CD4-positive, alpha-beta T cell treated with Interleukin-12 subunit alpha and Interleukin-12 subunit beta, for 1 hour (primary cell): ENCODE measurements at regions not wholly inside any gene's neighbourhood (a gene's known extent, or its start where the extent isn't known, plus 50 kb on each side); places are given as distances from the start of the nearest gene placed in this dataset.

Source experiments
- DNase-seq: peaks from one replicate; pipeline ENCODE4 v3.0.0-alpha.2; 2020

- DNase-seq: no peak
Measured at GRCh38 chr5:167509076-167509475, 782.4 kb upstream of the WWC1 start.

GRCh38 chr5:167511276-167511675 lies 780.2 kb upstream of the WWC1 start:
- no peak for DNase-seq

GRCh38 chr5:167512111-167512510 lies 779.3 kb upstream of the WWC1 start:
- no peak for DNase-seq

- DNase-seq: no peak
Measured at GRCh38 chr5:167513381-167513780, 778.1 kb upstream of the WWC1 start.

GRCh38 chr5:167514461-167514860 lies 777.0 kb upstream of the WWC1 start:
- DNase-seq: no peak

GRCh38 chr5:167525004-167525403 lies 766.4 kb upstream of the WWC1 start:
- DNase-seq: no peak

GRCh38 chr5:167528651-167529050 lies 762.8 kb upstream of the WWC1 start:
- no peak for DNase-seq

GRCh38 chr5:167530548-167530947 lies 760.9 kb upstream of the WWC1 start:
- DNase-seq: no peak

- DNase-seq: no peak
Measured at GRCh38 chr5:167533814-167534795, 757.3 kb upstream of the WWC1 start.

GRCh38 chr5:167539747-167540146 lies 751.7 kb upstream of the WWC1 start:
- DNase-seq: no peak

- no peak for DNase-seq
Measured at GRCh38 chr5:167546270-167546669, 745.2 kb upstream of the WWC1 start.

GRCh38 chr5:167552356-167552755 lies 739.1 kb upstream of the WWC1 start:
- DNase-seq: no peak

- DNase-seq: no peak
Measured at GRCh38 chr5:167553511-167553910, 737.9 kb upstream of the WWC1 start.

- DNase-seq: no peak
Measured at GRCh38 chr5:167554564-167555290, 736.7 kb upstream of the WWC1 start.

GRCh38 chr5:167555565-167556166 lies 735.8 kb upstream of the WWC1 start:
- DNase-seq: no peak

- DNase-seq: no peak
Measured at GRCh38 chr5:167557359-167557758, 734.1 kb upstream of the WWC1 start.

- DNase-seq: no peak
Measured at GRCh38 chr5:167561796-167562195, 729.6 kb upstream of the WWC1 start.

- no peak for DNase-seq
Measured at GRCh38 chr5:167564275-167564674, 727.2 kb upstream of the WWC1 start.

GRCh38 chr5:167565189-167565954 lies 726.1 kb upstream of the WWC1 start:
- DNase-seq: no peak

- no peak for DNase-seq
Measured at GRCh38 chr5:167570431-167570830, 721.0 kb upstream of the WWC1 start.

- DNase-seq: no peak
Measured at GRCh38 chr5:167571824-167572223, 719.6 kb upstream of the WWC1 start.

GRCh38 chr5:167573370-167574127 lies 717.9 kb upstream of the WWC1 start:
- DNase-seq: no peak
